Stimulated activated CD4-positive, alpha-beta T cell treated with anti-CD3 and anti-CD28 coated beads, TNF-alpha, amount 100 ng/mL, for 48 hours (primary cell): ENCODE measurements at regions not wholly inside any gene's neighbourhood (a gene's known extent, or its start where the extent isn't known, plus 50 kb on each side); places are given as distances from the start of the nearest gene placed in this dataset.

Experiments used
- DNase-seq, 3 donors: peaks; one replicate each; pipeline ENCODE4 v3.0.0-alpha.2; 2020; ENCODE audit warnings: low read depth in 3 of 3

GRCh38 chr18:71754246-71754645 lies 789.9 kb downstream of the CBLN2 start:
- no peak for DNase-seq

GRCh38 chr18:71743634-71744033 lies 800.5 kb downstream of the CBLN2 start:
- no peak for DNase-seq

GRCh38 chr18:71729611-71730010 lies 814.5 kb downstream of the CBLN2 start:
- no peak for DNase-seq

GRCh38 chr18:71727909-71728308 lies 816.2 kb downstream of the CBLN2 start:
- no peak for DNase-seq

GRCh38 chr18:71725256-71725655 lies 818.9 kb downstream of the CBLN2 start:
- no peak for DNase-seq

- DNase-seq = no peak
Observed at GRCh38 chr18:71707985-71708500, 836.1 kb downstream of the CBLN2 start.

- DNase-seq = no peak
Observed at GRCh38 chr18:71707400-71707799, 836.7 kb downstream of the CBLN2 start.

- no peak for DNase-seq
Observed at GRCh38 chr18:71689416-71690160, 854.6 kb downstream of the CBLN2 start.

GRCh38 chr18:71682591-71682990 lies 861.6 kb downstream of the CBLN2 start:
- DNase-seq = no peak

GRCh38 chr18:71678144-71678543 lies 866.0 kb downstream of the CBLN2 start:
- no peak for DNase-seq

GRCh38 chr18:71673954-71674353 lies 870.2 kb downstream of the CBLN2 start:
- DNase-seq = no peak

- DNase-seq = no peak
Observed at GRCh38 chr18:71673498-71673897, 870.6 kb downstream of the CBLN2 start.

- DNase-seq = no peak
Observed at GRCh38 chr18:71666481-71666880, 877.7 kb downstream of the CBLN2 start.

- no peak for DNase-seq
Observed at GRCh38 chr18:71665131-71665530, 879.0 kb downstream of the CBLN2 start.

GRCh38 chr18:71643822-71644221 lies 900.3 kb downstream of the CBLN2 start:
- DNase-seq = no peak

- DNase-seq = no peak
Observed at GRCh38 chr18:71630696-71631095, 913.4 kb downstream of the CBLN2 start.

GRCh38 chr18:71625556-71626090 lies 918.5 kb downstream of the CBLN2 start:
- no peak for DNase-seq

- no peak for DNase-seq
Observed at GRCh38 chr18:71598374-71598773, 945.8 kb downstream of the CBLN2 start.

GRCh38 chr18:71597219-71597618 lies 946.9 kb downstream of the CBLN2 start:
- no peak for DNase-seq

- no peak for DNase-seq
Observed at GRCh38 chr18:71583252-71583651, 960.9 kb downstream of the CBLN2 start.

- DNase-seq = no peak
Observed at GRCh38 chr18:71554686-71555085, 989.5 kb downstream of the CBLN2 start.

- no peak for DNase-seq
Observed at GRCh38 chr18:71541643-71542042, 1002.5 kb downstream of the CBLN2 start.

GRCh38 chr18:71529703-71530303 lies 1014.3 kb downstream of the CBLN2 start:
- no peak for DNase-seq
